Neural cell (in vitro differentiated cells): ENCODE measurements at regions not wholly inside any gene's neighbourhood (a gene's known extent, or its start where the extent isn't known, plus 50 kb on each side); places are given as distances from the start of the nearest gene placed in this dataset.

ENCODE experiments used
- H2AFZ ChIP-seq: fragments of 200-600, 300-800 bp; sonication (generic), shearing (Covaris generic); 2 replicates; pipeline ENCODE4 v1.6.0; 2014; ENCODE audit warnings: low read depth, mild to moderate bottlenecking, antibody characterized with exemption, low read length, moderate library complexity
- H3F3A ChIP-seq: fragments of 200-600 bp; shearing (Covaris generic); 2 replicates; pipeline ENCODE4 v1.6.1; 2016; ENCODE audit warnings: mild to moderate bottlenecking, moderate library complexity, mixed read lengths, antibody characterized with exemption, low read length; ENCODE audit not compliant: insufficient read depth, poor library complexity, severe bottlenecking
- H3K27ac ChIP-seq: fragments of 200-600, 300-800 bp; sonication (generic), shearing (Covaris generic); 2 replicates; pipeline ENCODE4 v1.5.1; 2014; ENCODE audit warnings: mild to moderate bottlenecking, low read length, moderate library complexity
- H3K27me3 ChIP-seq: fragments of 300-800, 200-600 bp; sonication (generic), shearing (Covaris generic); 2 replicates; pipeline ENCODE4 v1.6.0; 2014; ENCODE audit warnings: mild to moderate bottlenecking, low read depth, low read length, moderate library complexity; ENCODE audit not compliant: insufficient read depth
- H3K36me3 ChIP-seq: fragments of 300-800, 200-600 bp; sonication (generic), shearing (Covaris generic); 2 replicates; pipeline ENCODE4 v1.5.1; 2014; ENCODE audit warnings: mild to moderate bottlenecking, antibody characterized with exemption, low read length, moderate library complexity; ENCODE audit not compliant: insufficient read depth
- H3K4me2 ChIP-seq: fragments of 300-800, 200-600 bp; sonication (generic), shearing (Covaris generic); 2 replicates; pipeline ENCODE4 v1.6.0; 2014; ENCODE audit warnings: mild to moderate bottlenecking, low read length
- H3K4me3 ChIP-seq: fragments of 300-800, 200-600 bp; sonication (generic), shearing (Covaris generic); 2 replicates; pipeline ENCODE4 v1.5.1; 2014; ENCODE audit warnings: mild to moderate bottlenecking, low read length, moderate library complexity
- H3K79me2 ChIP-seq: fragments of 200-600 bp; shearing (Covaris generic); replicated peaks from 2 replicates; pipeline ENCODE4 v1.6.0; 2014; ENCODE audit warnings: mild to moderate bottlenecking, low read length, moderate library complexity; ENCODE audit not compliant: insufficient read depth
- H3K9ac ChIP-seq: fragments of 300-800, 200-600 bp; sonication (generic), shearing (Covaris generic); 2 replicates; pipeline ENCODE4 v1.6.1; 2016; ENCODE audit warnings: mild to moderate bottlenecking, low read length, mixed read lengths
- H3K9me2 ChIP-seq: fragments of 200-600 bp; shearing (Covaris generic); 2 replicates; pipeline ENCODE4 v1.6.1; 2016; ENCODE audit warnings: mild to moderate bottlenecking, low read length, mixed read lengths; ENCODE audit not compliant: insufficient read depth
- H3K9me3 ChIP-seq: fragments of 200-600, 300-800 bp; sonication (generic), shearing (Covaris generic); 2 replicates; pipeline ENCODE4 v1.6.1; 2016; ENCODE audit warnings: mild to moderate bottlenecking, mixed run types, low read length, moderate library complexity, mixed read lengths
- H4K20me1 ChIP-seq: fragments of 200-600 bp; shearing (Covaris generic); 2 replicates; pipeline ENCODE4 v1.6.1; 2016; ENCODE audit warnings: mild to moderate bottlenecking, mixed run types; ENCODE audit not compliant: insufficient read depth
- EP300 ChIP-seq: fragments of 450-650 bp; conservative IDR thresholded peaks from 2 replicates; pipeline ENCODE4 v1.6.1; 2014; ENCODE audit warnings: antibody characterized with exemption, mild to moderate bottlenecking, moderate library complexity; ENCODE audit not compliant: poor library complexity, severe bottlenecking
- EZH2 ChIP-seq: fragments of 200-600, 300-800 bp; shearing (Covaris generic), sonication (generic); IDR thresholded peaks from 2 replicates; pipeline ENCODE4 v1.6.1; 2014; ENCODE audit warnings: antibody characterized with exemption, low read length, borderline replicate concordance, mild to moderate bottlenecking; ENCODE audit not compliant: insufficient read depth, poor library complexity, severe bottlenecking
- MXI1 ChIP-seq: fragments of 450-650 bp; conservative IDR thresholded peaks from 2 replicates; pipeline ENCODE4 v1.6.1; 2014; ENCODE audit warnings: antibody characterized with exemption, mild to moderate bottlenecking; ENCODE audit not compliant: poor library complexity, severe bottlenecking
- POLR2AphosphoS5 ChIP-seq: IDR thresholded peaks from 2 replicates; pipeline ENCODE4 v1.6.1; 2012
- RAD21 ChIP-seq: fragments of 450-650 bp; conservative IDR thresholded peaks from 2 replicates; pipeline ENCODE4 v1.6.1; 2014; ENCODE audit warnings: antibody characterized with exemption, mild to moderate bottlenecking, moderate library complexity
- REST ChIP-seq: IDR thresholded peaks from 2 replicates; pipeline ENCODE4 v1.6.1; 2012; ENCODE audit warnings: borderline replicate concordance
- SMC3 ChIP-seq: fragments of 450-650 bp; conservative IDR thresholded peaks from 2 replicates; pipeline ENCODE4 v1.6.1; 2014; ENCODE audit warnings: antibody characterized with exemption, mild to moderate bottlenecking, moderate library complexity; ENCODE audit not compliant: poor library complexity
- TAF1 ChIP-seq: IDR thresholded peaks from 2 replicates; pipeline ENCODE4 v1.6.1; 2012; ENCODE audit warnings: low read depth
- TF ChIP-seq, protein P1 (sequence below): fragments of 450-650 bp; IDR thresholded peaks from 2 replicates; pipeline ENCODE4 v1.5.1; 2014; ENCODE audit warnings: antibody characterized with exemption, mild to moderate bottlenecking, moderate library complexity; ENCODE audit not compliant: poor library complexity, severe bottlenecking

DNA sequence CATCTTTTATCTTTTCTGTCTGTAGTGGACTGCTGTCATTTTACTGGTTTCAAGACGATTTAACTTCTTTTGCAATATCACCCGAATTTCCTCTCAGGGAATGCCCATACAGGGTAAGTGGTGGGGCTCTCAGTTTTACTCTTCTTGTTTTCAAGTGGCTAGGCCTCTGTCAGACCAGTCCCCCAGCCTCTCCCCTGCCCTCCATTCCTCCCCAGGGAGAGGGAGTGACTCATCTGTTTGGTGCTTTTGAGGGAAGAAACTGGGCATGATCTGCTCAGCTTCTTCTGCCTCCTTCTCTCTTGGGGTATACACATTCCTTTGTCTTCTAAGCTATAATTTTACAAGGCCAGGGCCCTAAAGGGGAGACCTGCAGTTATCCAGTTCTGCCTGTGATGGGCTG, 332.0 kb downstream of the CBLN1 start:
- H3K27ac ChIP-seq, result no peak overlapping the region
- no peak for TF ChIP-seq POLR2AphosphoS5
- TF ChIP-seq TAF1, result no peak
- no peak for TF ChIP-seq EP300
- no peak for TF ChIP-seq REST
- no peak for TF ChIP-seq EZH2
- TF ChIP-seq MXI1, result no peak
- no peak for TF ChIP-seq SMC3
- TF ChIP-seq RAD21, result no peak
- TF ChIP-seq, protein P1, sequence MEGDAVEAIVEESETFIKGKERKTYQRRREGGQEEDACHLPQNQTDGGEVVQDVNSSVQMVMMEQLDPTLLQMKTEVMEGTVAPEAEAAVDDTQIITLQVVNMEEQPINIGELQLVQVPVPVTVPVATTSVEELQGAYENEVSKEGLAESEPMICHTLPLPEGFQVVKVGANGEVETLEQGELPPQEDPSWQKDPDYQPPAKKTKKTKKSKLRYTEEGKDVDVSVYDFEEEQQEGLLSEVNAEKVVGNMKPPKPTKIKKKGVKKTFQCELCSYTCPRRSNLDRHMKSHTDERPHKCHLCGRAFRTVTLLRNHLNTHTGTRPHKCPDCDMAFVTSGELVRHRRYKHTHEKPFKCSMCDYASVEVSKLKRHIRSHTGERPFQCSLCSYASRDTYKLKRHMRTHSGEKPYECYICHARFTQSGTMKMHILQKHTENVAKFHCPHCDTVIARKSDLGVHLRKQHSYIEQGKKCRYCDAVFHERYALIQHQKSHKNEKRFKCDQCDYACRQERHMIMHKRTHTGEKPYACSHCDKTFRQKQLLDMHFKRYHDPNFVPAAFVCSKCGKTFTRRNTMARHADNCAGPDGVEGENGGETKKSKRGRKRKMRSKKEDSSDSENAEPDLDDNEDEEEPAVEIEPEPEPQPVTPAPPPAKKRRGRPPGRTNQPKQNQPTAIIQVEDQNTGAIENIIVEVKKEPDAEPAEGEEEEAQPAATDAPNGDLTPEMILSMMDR, result no peak
- H3K9me3 ChIP-seq, result no peaks in the 10 kb centered on the region
- no peak overlapping the region for H3K4me3 ChIP-seq
- H3K79me2 ChIP-seq, result no peaks in the 10 kb centered on the region
- H3K27me3 ChIP-seq, result no peaks in the 10 kb centered on the region
- no peaks in the 10 kb centered on the region for H4K20me1 ChIP-seq
- no peak overlapping the region for H2AFZ ChIP-seq
- no peaks in the 10 kb centered on the region for H3F3A ChIP-seq
- H3K9ac ChIP-seq, result no peak overlapping the region
- no peaks in the 10 kb centered on the region for H3K36me3 ChIP-seq
- no peak overlapping the region for H3K4me2 ChIP-seq
- no peaks in the 10 kb centered on the region for H3K9me2 ChIP-seq

- Histone ChIP-seq H3F3A (no peaks in the 10 kb centered on the region), H3K9me3 (no peaks in the 10 kb centered on the region), H3K79me2 (no peaks in the 10 kb centered on the region), H3K36me3 (no peaks in the 10 kb centered on the region), H3K9ac (no peak overlapping the region), H2AFZ (no peak overlapping the region), H3K27me3 (no peaks in the 10 kb centered on the region), H3K4me2 (no peak overlapping the region), H3K27ac (no peak overlapping the region), H3K4me3 (no peak overlapping the region), H3K9me2 (no peaks in the 10 kb centered on the region), H4K20me1 (no peaks in the 10 kb centered on the region)
- TF ChIP-seq MXI1 (no peak), RAD21 (no peak), SMC3 (no peak), POLR2AphosphoS5 (no peak), EP300 (no peak), REST (no peak), TAF1 (no peak), EZH2 (no peak)
- TF ChIP-seq, protein P1, result no peak
Observed at GRCh38 chr16:48948911-48949310, 332.7 kb downstream of the CBLN1 start.
